ENCODE measurements at regions not wholly inside any gene's neighbourhood (a gene's known extent, or its start where the extent isn't known, plus 50 kb on each side); places are given as distances from the start of the nearest gene placed in this dataset.

GRCh38 chr11:116459185-116460045, 313.4 kb downstream of the BUD13 start:
- Histone ChIP-seq H3K4me1 (no peaks in the 10 kb centered on the region), H3K4me3 (no peak overlapping the region), H3K27ac (no peak overlapping the region), H3K9me3 (no peaks in the 10 kb centered on the region), H3K4me2 (no peak overlapping the region)
- ChIA-PET CTCF (no interaction called here), POLR2A (no interaction called here)
- 51% methylated on average over 13 of the region's 13 CpGs for WGBS (ENCODE audit: missing lambda C conversion rate)
- FAIRE-seq (no peak), DNase-seq (ENCODE audit: low read depth in 1 of 2, low spot score in 1 of 2) (no peak), ATAC-seq (no peak)
- TF ChIP-seq CEBPB (IDR thresholded peaks at IDR 0.05) = no peak
- no peak for TF ChIP-seq RNF2 (IDR thresholded peaks at IDR 0.05; ENCODE audit: borderline replicate concordance, low read depth)
- TF ChIP-seq MYC (IDR thresholded peaks at IDR 0.05; ENCODE audit: borderline replicate concordance, low read length) = no peak
- no peak for TF ChIP-seq ZNF302 (CRISPR knock-in tag; IDR thresholded peaks at IDR 0.05)

- DNase-seq (ENCODE audit: low read depth in 1 of 2, low spot score in 1 of 2) (no peak), ATAC-seq (no peak), FAIRE-seq (no peak)
- WGBS (ENCODE audit: missing lambda C conversion rate) = 40% methylated on average over 4 of the region's 4 CpGs
- Histone ChIP-seq H3K9me3 (no peaks in the 10 kb centered on the region), H3K4me1 (no peaks in the 10 kb centered on the region), H3K4me2 (no peak overlapping the region), H3K4me3 (no peak overlapping the region), H3K27ac (no peak overlapping the region)
- POLR2A ChIA-PET = no interaction called here
- TF ChIP-seq EP300 (IDR thresholded peaks at IDR 0.05) (no peak), GATA3 (IDR thresholded peaks at IDR 0.05; ENCODE audit: borderline replicate concordance) (no peak), MYC (IDR thresholded peaks at IDR 0.05; ENCODE audit: borderline replicate concordance, low read length) (no peak), RCOR1 (IDR thresholded peaks at IDR 0.05; ENCODE audit: low read depth, low read length) (no peak), JUN (IDR thresholded peaks at IDR 0.05) (no peak), CTCF (IDR thresholded peaks at IDR 0.05) (no peak), RAD21 (conservative IDR thresholded peaks at IDR 0.05 in 1 of 2, IDR thresholded peaks at IDR 0.05 in 1 of 2) (no peak), REST (IDR thresholded peaks at IDR 0.05) (no peak), ZSCAN20 (CRISPR knock-in tag; IDR thresholded peaks at IDR 0.05) (no peak), MAFK (IDR thresholded peaks at IDR 0.05; ENCODE audit: partially characterized antibody) (no peak)
- CTCF ChIA-PET = no interaction called here
Measured at GRCh38 chr11:116458546-116458945, 314.2 kb downstream of the BUD13 start.

GRCh38 chr11:116457336-116458007, 315.3 kb downstream of the BUD13 start:
- no peak for ATAC-seq
- TF ChIP-seq POLR2A (IDR thresholded peaks at IDR 0.05; ENCODE audit: low read length) (no peak), JUNB (IDR thresholded peaks at IDR 0.05) (no peak), ZFP36 (IDR thresholded peaks at IDR 0.05; ENCODE audit: borderline replicate concordance, partially characterized antibody) (no peak), MAZ (IDR thresholded peaks at IDR 0.05; ENCODE audit: borderline replicate concordance, low read depth, low read length) (no peak), RARB (CRISPR knock-in tag; IDR thresholded peaks at IDR 0.05) (no peak), HDAC2 (IDR thresholded peaks at IDR 0.05) (no peak), BHLHE40 (IDR thresholded peaks at IDR 0.05; ENCODE audit: low read depth, low read length) (no peak), CEBPB (IDR thresholded peaks at IDR 0.05) (no peak), RAD21 (conservative IDR thresholded peaks at IDR 0.05 in 1 of 2, IDR thresholded peaks at IDR 0.05 in 1 of 2) (no peak), CHD4 (IDR thresholded peaks at IDR 0.05; ENCODE audit: borderline replicate concordance) (no peak), NPAS2 (CRISPR knock-in tag; IDR thresholded peaks at IDR 0.05; ENCODE audit: borderline replicate concordance) (no peak), RNF2 (IDR thresholded peaks at IDR 0.05; ENCODE audit: borderline replicate concordance, low read depth) (no peak), ATOH8 (CRISPR knock-in tag; IDR thresholded peaks at IDR 0.05; ENCODE audit: low read depth) (no peak), RCOR1 (IDR thresholded peaks at IDR 0.05; ENCODE audit: low read depth, low read length) (no peak), ZC3H11A (IDR thresholded peaks at IDR 0.05) (no peak), CBX2 (IDR thresholded peaks at IDR 0.05; ENCODE audit: borderline replicate concordance, low read depth) (no peak)
- no peak overlapping the region for H3K4me2 ChIP-seq
- ChIA-PET CTCF (interaction anchor here (1.3 kb wide), 1 partner anchor 234 kb away, joined by 3 read pairs; no protein-coding TSS in a partner anchor), POLR2A (no interaction called here)
- no peaks in the 10 kb centered on the region for H3K4me1 ChIP-seq
- no peak for DNase-seq (ENCODE audit: low read depth in 1 of 2, low spot score in 1 of 2)
- H3K27ac ChIP-seq = no peak overlapping the region
- 34% methylated on average over 10 of the region's 10 CpGs for WGBS (ENCODE audit: missing lambda C conversion rate)
- FAIRE-seq = no peak
- no peak overlapping the region for H3K4me3 ChIP-seq
- no peaks in the 10 kb centered on the region for H3K9me3 ChIP-seq
